ENCODE measurements at regions not wholly inside any gene's neighbourhood (a gene's known extent, or its start where the extent isn't known, plus 50 kb on each side); places are given as distances from the start of the nearest gene placed in this dataset.

- DNase-seq (ENCODE audit: low spot score), result no peak
Measured at GRCh38 chr2:160876765-160877164, 283.5 kb upstream of the TANK start.

GRCh38 chr2:160878618-160879017 lies 281.6 kb upstream of the TANK start:
- DNase-seq (ENCODE audit: low spot score), result no peak

- DNase-seq (ENCODE audit: low spot score), result no peak
Measured at GRCh38 chr2:160882906-160883305, 277.3 kb upstream of the TANK start.

- no peak for DNase-seq (ENCODE audit: low spot score)
Measured at GRCh38 chr2:160884056-160884455, 276.2 kb upstream of the TANK start.

- DNase-seq (ENCODE audit: low spot score), result no peak
Measured at GRCh38 chr2:160889439-160890170, 270.6 kb upstream of the TANK start.

- no peak for DNase-seq (ENCODE audit: low spot score)
Measured at GRCh38 chr2:160890667-160891352, 269.4 kb upstream of the TANK start.

- no peak for DNase-seq (ENCODE audit: low spot score)
Measured at GRCh38 chr2:160891353-160891740, 268.9 kb upstream of the TANK start.

- no peak for DNase-seq (ENCODE audit: low spot score)
Measured at GRCh38 chr2:160892204-160892603, 268.0 kb upstream of the TANK start.

GRCh38 chr2:160893581-160893980 lies 266.6 kb upstream of the TANK start:
- DNase-seq (ENCODE audit: low spot score), result no peak

GRCh38 chr2:160898581-160899307 lies 261.5 kb upstream of the TANK start:
- DNase-seq (ENCODE audit: low spot score), result no peak

GRCh38 chr2:160901613-160902012 lies 258.6 kb upstream of the TANK start:
- no peak for DNase-seq (ENCODE audit: low spot score)

GRCh38 chr2:160905862-160906261 lies 254.4 kb upstream of the TANK start:
- DNase-seq (ENCODE audit: low spot score), result no peak

- DNase-seq (ENCODE audit: low spot score), result no peak
Measured at GRCh38 chr2:160906878-160907277, 253.3 kb upstream of the TANK start.

GRCh38 chr2:160907738-160908137 lies 252.5 kb upstream of the TANK start:
- no peak for DNase-seq (ENCODE audit: low spot score)

GRCh38 chr2:160908157-160908556 lies 252.1 kb upstream of the TANK start:
- DNase-seq (ENCODE audit: low spot score), result no peak

GRCh38 chr2:160909781-160910242 lies 250.4 kb upstream of the TANK start:
- DNase-seq (ENCODE audit: low spot score), result no peak

- no peak for DNase-seq (ENCODE audit: low spot score)
Measured at GRCh38 chr2:160910681-160911080, 249.5 kb upstream of the TANK start.

GRCh38 chr2:160911258-160911657 lies 249.0 kb upstream of the TANK start:
- DNase-seq (ENCODE audit: low spot score), result no peak

- DNase-seq (ENCODE audit: low spot score), result no peak
Measured at GRCh38 chr2:160912276-160912675, 248.0 kb upstream of the TANK start.

GRCh38 chr2:160913323-160913722 lies 246.9 kb upstream of the TANK start:
- no peak for DNase-seq (ENCODE audit: low spot score)

- DNase-seq (ENCODE audit: low spot score), result no peak
Measured at GRCh38 chr2:160914217-160914616, 246.0 kb upstream of the TANK start.

- DNase-seq (ENCODE audit: low spot score), result no peak
Measured at GRCh38 chr2:160916300-160916699, 243.9 kb upstream of the TANK start.

GRCh38 chr2:160917850-160918249 lies 242.4 kb upstream of the TANK start:
- DNase-seq (ENCODE audit: low spot score), result no peak

All from hematopoietic multipotent progenitor cell treated with erythropoietin and hydrocortisone succinate and interleukin-3 and kit ligand, for 15 days (in vitro differentiated cells).